ENCODE measurements at regions not wholly inside any gene's neighbourhood (a gene's known extent, or its start where the extent isn't known, plus 50 kb on each side); places are given as distances from the start of the nearest gene placed in this dataset.

- Histone ChIP-seq H3K4me1 (ENCODE audit: insufficient read depth, low read length) (peaks cover 2% of the 10 kb centered on the region), H3K9me3 (ENCODE audit: low read length) (no peaks in the 10 kb centered on the region), H3K27me3 (ENCODE audit: control insufficient read depth in 1 of 2, insufficient read depth in 2 of 2, low read length in 2 of 2) (no peaks in the 10 kb centered on the region), H3K36me3 (ENCODE audit: insufficient read depth, low read length) (no peaks in the 10 kb centered on the region), H3K9ac (ENCODE audit: low read length) (no peak overlapping the region), H3K4me3 (ENCODE audit: low read depth in 1 of 2, low read length in 2 of 2) (no peak overlapping the region), H3K27ac (ENCODE audit: low read depth, low read length) (no peak overlapping the region)
These were observed 544.6 kb upstream of the LMCD1 start for GRCh38 chr3:7957024-7957423.

- H3K4me1 ChIP-seq (ENCODE audit: insufficient read depth, low read length), result peaks cover 12% of the 10 kb centered on the region
- no peak overlapping the region for H3K4me3 ChIP-seq (ENCODE audit: low read depth in 1 of 2, low read length in 2 of 2)
- H3K9me3 ChIP-seq (ENCODE audit: low read length), result no peaks in the 10 kb centered on the region
- no peak overlapping the region for H3K27ac ChIP-seq (ENCODE audit: low read depth, low read length)
- no peaks in the 10 kb centered on the region for H3K36me3 ChIP-seq (ENCODE audit: insufficient read depth, low read length)
- no peaks in the 10 kb centered on the region for H3K27me3 ChIP-seq (ENCODE audit: control insufficient read depth in 1 of 2, insufficient read depth in 2 of 2, low read length in 2 of 2)
- no peak overlapping the region for H3K9ac ChIP-seq (ENCODE audit: low read length)
These were observed 542.5 kb upstream of the LMCD1 start for GRCh38 chr3:7959094-7959493.

DNA sequence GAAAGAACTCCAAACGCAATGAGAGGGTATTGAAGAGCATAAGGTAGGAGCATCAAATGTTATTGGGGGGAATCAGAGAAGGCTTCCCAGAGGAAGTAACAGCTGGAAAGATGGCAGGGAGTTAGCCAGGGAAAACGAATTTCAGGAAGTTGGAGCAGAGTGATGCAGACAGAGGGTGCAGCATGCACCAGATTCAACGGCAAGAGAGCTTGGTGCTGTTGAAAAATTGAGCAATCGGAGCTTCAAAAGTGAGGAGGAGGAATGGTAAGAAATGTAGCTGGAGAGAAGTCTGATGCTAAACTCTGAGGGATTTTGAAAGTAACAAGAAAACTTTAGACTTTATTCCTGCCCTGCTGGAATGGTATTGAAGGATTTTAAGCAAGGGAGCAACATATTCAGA, 541.0 kb upstream of the LMCD1 start:
- H3K9ac ChIP-seq (ENCODE audit: low read length), result no peak overlapping the region

DNA sequence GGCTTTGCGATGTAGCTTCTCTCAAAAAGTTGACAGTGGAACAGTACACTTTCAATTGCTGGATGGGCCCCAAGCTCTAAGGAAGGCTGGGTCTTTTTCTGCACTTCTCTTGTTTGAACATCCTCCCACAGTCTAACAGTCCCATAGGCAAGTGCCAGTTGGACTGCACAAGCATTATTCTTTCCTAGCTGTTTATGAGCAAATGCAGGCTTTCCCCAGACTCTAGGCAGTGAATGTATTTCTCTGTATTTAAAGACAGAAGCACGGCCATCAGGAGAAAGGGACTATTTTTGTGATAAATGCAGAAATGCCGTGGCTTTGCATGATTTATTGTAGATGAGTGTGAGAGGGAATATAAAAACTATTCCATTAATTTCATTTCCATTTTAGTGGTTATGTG, 539.3 kb upstream of the LMCD1 start:
- peaks cover 12% of the 10 kb centered on the region for H3K4me1 ChIP-seq (ENCODE audit: insufficient read depth, low read length)
- no peak overlapping the region for H3K27ac ChIP-seq (ENCODE audit: low read depth, low read length)
- H3K9me3 ChIP-seq (ENCODE audit: low read length), result no peaks in the 10 kb centered on the region
- H3K27me3 ChIP-seq (ENCODE audit: control insufficient read depth in 1 of 2, insufficient read depth in 2 of 2, low read length in 2 of 2), result no peaks in the 10 kb centered on the region
- H3K36me3 ChIP-seq (ENCODE audit: insufficient read depth, low read length), result no peaks in the 10 kb centered on the region
- H3K9ac ChIP-seq (ENCODE audit: low read length), result no peak overlapping the region
- H3K4me3 ChIP-seq (ENCODE audit: low read depth in 1 of 2, low read length in 2 of 2), result no peak overlapping the region

More for the DNA sequence above, 541.0 kb upstream of the LMCD1 start:
- H3K36me3 ChIP-seq (ENCODE audit: insufficient read depth, low read length), result no peaks in the 10 kb centered on the region
- no peaks in the 10 kb centered on the region for H3K9me3 ChIP-seq (ENCODE audit: low read length)
- H3K4me1 ChIP-seq (ENCODE audit: insufficient read depth, low read length), result peaks cover 12% of the 10 kb centered on the region
- H3K27me3 ChIP-seq (ENCODE audit: control insufficient read depth in 1 of 2, insufficient read depth in 2 of 2, low read length in 2 of 2), result no peaks in the 10 kb centered on the region
- H3K27ac ChIP-seq (ENCODE audit: low read depth, low read length), result no peak overlapping the region
- no peak overlapping the region for H3K4me3 ChIP-seq (ENCODE audit: low read depth in 1 of 2, low read length in 2 of 2)

- no peaks in the 10 kb centered on the region for H3K36me3 ChIP-seq (ENCODE audit: insufficient read depth, low read length)
- H3K4me1 ChIP-seq (ENCODE audit: insufficient read depth, low read length), result peaks cover 12% of the 10 kb centered on the region
- no peaks in the 10 kb centered on the region for H3K9me3 ChIP-seq (ENCODE audit: low read length)
- no peak overlapping the region for H3K9ac ChIP-seq (ENCODE audit: low read length)
- no peak overlapping the region for H3K27ac ChIP-seq (ENCODE audit: low read depth, low read length)
- H3K4me3 ChIP-seq (ENCODE audit: low read depth in 1 of 2, low read length in 2 of 2), result no peak overlapping the region
- no peaks in the 10 kb centered on the region for H3K27me3 ChIP-seq (ENCODE audit: control insufficient read depth in 1 of 2, insufficient read depth in 2 of 2, low read length in 2 of 2)
These were observed 536.7 kb upstream of the LMCD1 start for GRCh38 chr3:7964899-7965298.

GRCh38 chr3:7973006-7973405, 528.6 kb upstream of the LMCD1 start:
- Histone ChIP-seq H3K9ac (ENCODE audit: low read length) (no peak overlapping the region), H3K4me3 (ENCODE audit: low read depth in 1 of 2, low read length in 2 of 2) (no peak overlapping the region), H3K27ac (ENCODE audit: low read depth, low read length) (no peak overlapping the region), H3K27me3 (ENCODE audit: control insufficient read depth in 1 of 2, insufficient read depth in 2 of 2, low read length in 2 of 2) (no peaks in the 10 kb centered on the region), H3K4me1 (ENCODE audit: insufficient read depth, low read length) (no peaks in the 10 kb centered on the region), H3K36me3 (ENCODE audit: insufficient read depth, low read length) (no peaks in the 10 kb centered on the region), H3K9me3 (ENCODE audit: low read length) (no peaks in the 10 kb centered on the region)

- H3K27me3 ChIP-seq (ENCODE audit: control insufficient read depth in 1 of 2, insufficient read depth in 2 of 2, low read length in 2 of 2), result no peaks in the 10 kb centered on the region
- no peak overlapping the region for H3K27ac ChIP-seq (ENCODE audit: low read depth, low read length)
- no peaks in the 10 kb centered on the region for H3K36me3 ChIP-seq (ENCODE audit: insufficient read depth, low read length)
- no peaks in the 10 kb centered on the region for H3K4me1 ChIP-seq (ENCODE audit: insufficient read depth, low read length)
- H3K9ac ChIP-seq (ENCODE audit: low read length), result no peak overlapping the region
- H3K4me3 ChIP-seq (ENCODE audit: low read depth in 1 of 2, low read length in 2 of 2), result no peak overlapping the region
- no peaks in the 10 kb centered on the region for H3K9me3 ChIP-seq (ENCODE audit: low read length)
These were observed 524.2 kb upstream of the LMCD1 start for GRCh38 chr3:7977245-7978086.

DNA sequence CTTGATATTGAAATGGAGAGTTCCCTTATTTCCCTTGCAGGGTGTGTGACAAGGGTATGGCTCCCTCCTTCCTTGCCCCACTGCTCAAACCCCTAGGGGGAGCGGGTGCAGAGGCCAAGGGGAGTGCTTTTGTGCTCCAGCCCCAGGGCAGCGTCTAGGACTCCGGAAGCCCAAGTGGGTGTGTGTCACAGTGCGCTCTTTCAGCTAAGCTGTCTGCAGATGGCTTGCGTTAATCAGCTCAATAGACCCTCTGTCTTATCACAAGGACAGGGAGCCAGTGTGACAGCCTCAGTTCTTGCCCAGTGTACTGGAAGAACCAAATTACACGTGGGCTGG, 523.6 kb upstream of the LMCD1 start:
- no peak overlapping the region for H3K27ac ChIP-seq (ENCODE audit: low read depth, low read length)
- no peaks in the 10 kb centered on the region for H3K4me1 ChIP-seq (ENCODE audit: insufficient read depth, low read length)
- no peaks in the 10 kb centered on the region for H3K27me3 ChIP-seq (ENCODE audit: control insufficient read depth in 1 of 2, insufficient read depth in 2 of 2, low read length in 2 of 2)
- H3K9ac ChIP-seq (ENCODE audit: low read length), result no peak overlapping the region
- no peak overlapping the region for H3K4me3 ChIP-seq (ENCODE audit: low read depth in 1 of 2, low read length in 2 of 2)
- no peaks in the 10 kb centered on the region for H3K36me3 ChIP-seq (ENCODE audit: insufficient read depth, low read length)
- H3K9me3 ChIP-seq (ENCODE audit: low read length), result no peaks in the 10 kb centered on the region

DNA sequence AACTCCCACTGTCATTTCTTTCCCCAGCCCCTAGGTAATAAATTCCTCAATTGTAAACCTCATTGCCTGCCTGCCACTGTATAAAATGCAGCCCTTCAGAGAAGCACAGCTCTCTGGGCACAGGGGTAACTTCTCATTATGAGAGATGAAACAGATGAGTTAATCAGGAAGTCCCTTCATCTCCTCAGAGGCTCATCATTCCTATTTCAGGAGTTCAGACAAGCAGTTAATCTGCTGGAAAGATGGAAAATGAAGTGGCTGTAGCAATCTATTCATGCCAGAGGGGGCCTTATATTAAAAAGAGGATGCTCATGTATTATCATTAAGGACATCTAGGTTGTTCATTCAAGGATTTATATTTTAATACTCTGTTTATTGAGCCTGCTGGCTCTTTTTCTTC, 519.5 kb upstream of the LMCD1 start:
- H3K27ac ChIP-seq (ENCODE audit: low read depth, low read length), result no peak overlapping the region
- no peaks in the 10 kb centered on the region for H3K4me1 ChIP-seq (ENCODE audit: insufficient read depth, low read length)
- H3K27me3 ChIP-seq (ENCODE audit: control insufficient read depth in 1 of 2, insufficient read depth in 2 of 2, low read length in 2 of 2), result no peaks in the 10 kb centered on the region
- H3K4me3 ChIP-seq (ENCODE audit: low read depth in 1 of 2, low read length in 2 of 2), result no peak overlapping the region
- H3K36me3 ChIP-seq (ENCODE audit: insufficient read depth, low read length), result no peaks in the 10 kb centered on the region
- no peaks in the 10 kb centered on the region for H3K9me3 ChIP-seq (ENCODE audit: low read length)
- H3K9ac ChIP-seq (ENCODE audit: low read length), result no peak overlapping the region

GRCh38 chr3:7999384-7999783, 502.2 kb upstream of the LMCD1 start:
- Histone ChIP-seq H3K4me3 (ENCODE audit: low read depth in 1 of 2, low read length in 2 of 2) (no peak overlapping the region), H3K9ac (ENCODE audit: low read length) (no peak overlapping the region), H3K27ac (ENCODE audit: low read depth, low read length) (no peak overlapping the region)

GRCh38 chr3:8001307-8001706, 500.3 kb upstream of the LMCD1 start:
- Histone ChIP-seq H3K27me3 (ENCODE audit: control insufficient read depth in 1 of 2, insufficient read depth in 2 of 2, low read length in 2 of 2) (no peaks in the 10 kb centered on the region), H3K27ac (ENCODE audit: low read depth, low read length) (no peak overlapping the region), H3K4me1 (ENCODE audit: insufficient read depth, low read length) (no peaks in the 10 kb centered on the region), H3K9ac (ENCODE audit: low read length) (no peak overlapping the region), H3K9me3 (ENCODE audit: low read length) (no peaks in the 10 kb centered on the region), H3K4me3 (ENCODE audit: low read depth in 1 of 2, low read length in 2 of 2) (no peak overlapping the region), H3K36me3 (ENCODE audit: insufficient read depth, low read length) (no peaks in the 10 kb centered on the region)

More at GRCh38 chr3:7999384-7999783, 502.2 kb upstream of the LMCD1 start:
- H3K9me3 ChIP-seq (ENCODE audit: low read length), result no peaks in the 10 kb centered on the region
- H3K4me1 ChIP-seq (ENCODE audit: insufficient read depth, low read length), result no peaks in the 10 kb centered on the region
- H3K36me3 ChIP-seq (ENCODE audit: insufficient read depth, low read length), result no peaks in the 10 kb centered on the region
- H3K27me3 ChIP-seq (ENCODE audit: control insufficient read depth in 1 of 2, insufficient read depth in 2 of 2, low read length in 2 of 2), result no peaks in the 10 kb centered on the region

- Histone ChIP-seq H3K4me1 (ENCODE audit: insufficient read depth, low read length) (no peaks in the 10 kb centered on the region), H3K27ac (ENCODE audit: low read depth, low read length) (no peak overlapping the region), H3K27me3 (ENCODE audit: control insufficient read depth in 1 of 2, insufficient read depth in 2 of 2, low read length in 2 of 2) (no peaks in the 10 kb centered on the region)
These were observed 499.9 kb upstream of the LMCD1 start for GRCh38 chr3:8001712-8002111.

More at GRCh38 chr3:8001712-8002111, 499.9 kb upstream of the LMCD1 start:
- Histone ChIP-seq H3K9ac (ENCODE audit: low read length) (no peak overlapping the region), H3K9me3 (ENCODE audit: low read length) (no peaks in the 10 kb centered on the region), H3K4me3 (ENCODE audit: low read depth in 1 of 2, low read length in 2 of 2) (no peak overlapping the region), H3K36me3 (ENCODE audit: insufficient read depth, low read length) (no peaks in the 10 kb centered on the region)
